ENCODE measurements at regions not wholly inside any gene's neighbourhood (a gene's known extent, or its start where the extent isn't known, plus 50 kb on each side); places are given as distances from the start of the nearest gene placed in this dataset.
A peak's percentile ranks its signal among the peaks of the same experiment; 100 is the strongest.

DNA sequence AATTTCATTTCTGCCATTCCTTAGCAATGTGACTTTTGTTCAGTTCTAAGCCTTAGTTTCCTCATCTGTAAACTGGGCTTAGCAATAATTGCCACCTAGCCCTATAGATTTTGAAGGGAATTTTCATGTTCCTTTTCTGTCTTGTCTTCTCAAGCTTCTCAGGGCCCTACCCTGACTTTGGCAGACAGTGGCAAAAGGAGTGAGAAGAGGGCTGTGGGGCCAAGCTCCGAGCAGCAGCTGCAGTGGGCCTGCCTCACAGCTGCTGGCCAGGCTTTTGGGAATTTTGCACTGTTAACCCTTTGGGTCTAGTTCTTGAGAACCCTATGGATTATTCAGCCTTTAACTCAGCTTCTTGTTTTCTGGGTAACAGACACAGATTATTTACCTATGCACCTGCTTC is 67.6 kb upstream of the IGSF1 start:
- TF ChIP-seq, protein P1, sequence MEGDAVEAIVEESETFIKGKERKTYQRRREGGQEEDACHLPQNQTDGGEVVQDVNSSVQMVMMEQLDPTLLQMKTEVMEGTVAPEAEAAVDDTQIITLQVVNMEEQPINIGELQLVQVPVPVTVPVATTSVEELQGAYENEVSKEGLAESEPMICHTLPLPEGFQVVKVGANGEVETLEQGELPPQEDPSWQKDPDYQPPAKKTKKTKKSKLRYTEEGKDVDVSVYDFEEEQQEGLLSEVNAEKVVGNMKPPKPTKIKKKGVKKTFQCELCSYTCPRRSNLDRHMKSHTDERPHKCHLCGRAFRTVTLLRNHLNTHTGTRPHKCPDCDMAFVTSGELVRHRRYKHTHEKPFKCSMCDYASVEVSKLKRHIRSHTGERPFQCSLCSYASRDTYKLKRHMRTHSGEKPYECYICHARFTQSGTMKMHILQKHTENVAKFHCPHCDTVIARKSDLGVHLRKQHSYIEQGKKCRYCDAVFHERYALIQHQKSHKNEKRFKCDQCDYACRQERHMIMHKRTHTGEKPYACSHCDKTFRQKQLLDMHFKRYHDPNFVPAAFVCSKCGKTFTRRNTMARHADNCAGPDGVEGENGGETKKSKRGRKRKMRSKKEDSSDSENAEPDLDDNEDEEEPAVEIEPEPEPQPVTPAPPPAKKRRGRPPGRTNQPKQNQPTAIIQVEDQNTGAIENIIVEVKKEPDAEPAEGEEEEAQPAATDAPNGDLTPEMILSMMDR (IDR thresholded peaks at IDR 0.05), result no peak

DNA sequence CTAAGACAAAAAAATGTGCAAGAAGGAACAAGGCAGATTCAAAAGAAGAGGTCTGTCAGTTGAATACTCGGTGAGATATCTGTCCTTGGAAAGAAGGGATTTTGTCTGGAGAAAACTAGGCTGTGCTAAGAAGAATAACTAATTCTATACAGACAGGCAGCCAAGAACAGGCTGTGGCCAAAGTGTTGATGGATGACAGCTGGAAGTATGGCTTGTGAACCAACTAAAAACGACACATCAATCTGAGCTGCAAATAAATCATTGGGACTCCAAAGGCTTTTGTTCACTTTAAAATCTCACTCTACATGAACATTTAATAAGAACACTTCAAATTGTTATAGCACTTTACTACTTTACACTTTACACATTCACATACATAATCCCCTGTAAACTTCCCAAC is 70.5 kb upstream of the IGSF1 start:
- TF ChIP-seq, protein P1 (IDR thresholded peaks at IDR 0.05), result no peak

DNA sequence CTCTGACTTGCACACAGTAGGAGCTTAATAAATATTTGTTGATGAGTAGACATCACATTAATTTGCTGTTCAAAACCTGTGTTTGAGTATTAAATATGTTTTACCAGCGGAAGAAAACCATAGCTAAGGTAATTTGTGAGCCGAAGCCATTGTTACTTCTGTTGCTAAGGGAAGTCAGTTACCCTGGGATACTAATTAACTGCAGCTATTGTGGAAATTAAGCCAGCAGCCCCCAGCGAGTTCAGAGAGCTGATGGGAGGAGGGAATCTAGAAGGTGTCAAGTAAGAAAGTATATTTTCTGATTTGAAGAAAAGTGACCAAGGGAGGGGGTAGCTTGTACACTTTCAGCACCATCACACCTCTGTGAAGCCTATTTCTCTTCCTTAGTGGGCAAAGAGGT is 76.7 kb upstream of the IGSF1 start:
- TF ChIP-seq, protein P1 (IDR thresholded peaks at IDR 0.05), result no peak

GRCh38 chrX:131366407-131366806 is 77.3 kb upstream of the IGSF1 start:
- TF ChIP-seq, protein P1 (IDR thresholded peaks at IDR 0.05), result peak; percentile 15; the same call in 1 of the 2 replicates

DNA sequence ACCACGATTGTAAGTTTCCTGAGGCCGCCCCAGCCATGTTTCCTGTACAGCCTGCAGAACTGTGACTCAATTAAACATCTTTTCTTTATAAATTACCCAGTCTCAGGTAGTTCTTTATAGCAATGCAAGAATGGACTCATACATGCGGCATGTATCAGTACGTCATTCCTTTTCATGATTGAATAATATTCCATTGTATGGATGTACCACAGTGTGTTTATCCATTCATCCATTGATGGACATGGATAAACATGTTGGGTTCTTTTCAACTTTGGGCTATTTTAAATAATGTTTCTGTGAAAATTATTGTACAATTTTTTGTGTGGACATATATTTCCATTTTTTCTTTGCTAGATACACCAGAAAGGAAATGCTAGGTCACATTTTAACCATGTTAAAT is 99.2 kb upstream of the IGSF1 start:
- TF ChIP-seq, protein P1 (IDR thresholded peaks at IDR 0.05), result no peak

GRCh38 chrX:131392666-131393065 is 103.6 kb upstream of the IGSF1 start:
- TF ChIP-seq, protein P1 (IDR thresholded peaks at IDR 0.05), result no peak

GRCh38 chrX:131393426-131393825 is 104.3 kb upstream of the IGSF1 start:
- TF ChIP-seq, protein P1 (IDR thresholded peaks at IDR 0.05), result no peak

GRCh38 chrX:131394384-131394783 is 105.3 kb upstream of the IGSF1 start:
- TF ChIP-seq, protein P1 (IDR thresholded peaks at IDR 0.05), result no peak

Data from LNCAP (cell line).